ENCODE measurements at regions not wholly inside any gene's neighbourhood (a gene's known extent, or its start where the extent isn't known, plus 50 kb on each side); places are given as distances from the start of the nearest gene placed in this dataset.

DNA sequence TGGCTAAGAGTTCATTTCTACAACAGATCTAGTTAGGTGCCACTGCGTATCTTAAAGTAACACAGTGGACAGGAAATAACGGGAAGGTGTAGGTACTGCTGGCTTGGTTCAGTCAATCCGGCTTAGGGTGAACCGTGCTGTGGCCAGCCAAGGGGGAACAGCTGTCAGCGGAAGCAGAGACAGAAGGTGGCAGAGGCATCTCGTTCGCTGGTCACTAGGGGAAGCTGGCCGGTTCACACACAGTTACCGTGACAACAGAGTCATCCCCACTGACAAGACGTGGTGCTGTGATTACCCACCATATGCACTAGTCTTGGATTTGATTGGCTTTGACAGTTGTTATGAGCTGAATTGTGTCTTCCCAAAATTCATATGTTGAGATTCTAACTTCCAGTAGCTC lies 58.8 kb upstream of the HDAC4 start:
- TF ChIP-seq POLR2A (IDR thresholded peaks at IDR 0.05): no peak
- TF ChIP-seq, protein P1, sequence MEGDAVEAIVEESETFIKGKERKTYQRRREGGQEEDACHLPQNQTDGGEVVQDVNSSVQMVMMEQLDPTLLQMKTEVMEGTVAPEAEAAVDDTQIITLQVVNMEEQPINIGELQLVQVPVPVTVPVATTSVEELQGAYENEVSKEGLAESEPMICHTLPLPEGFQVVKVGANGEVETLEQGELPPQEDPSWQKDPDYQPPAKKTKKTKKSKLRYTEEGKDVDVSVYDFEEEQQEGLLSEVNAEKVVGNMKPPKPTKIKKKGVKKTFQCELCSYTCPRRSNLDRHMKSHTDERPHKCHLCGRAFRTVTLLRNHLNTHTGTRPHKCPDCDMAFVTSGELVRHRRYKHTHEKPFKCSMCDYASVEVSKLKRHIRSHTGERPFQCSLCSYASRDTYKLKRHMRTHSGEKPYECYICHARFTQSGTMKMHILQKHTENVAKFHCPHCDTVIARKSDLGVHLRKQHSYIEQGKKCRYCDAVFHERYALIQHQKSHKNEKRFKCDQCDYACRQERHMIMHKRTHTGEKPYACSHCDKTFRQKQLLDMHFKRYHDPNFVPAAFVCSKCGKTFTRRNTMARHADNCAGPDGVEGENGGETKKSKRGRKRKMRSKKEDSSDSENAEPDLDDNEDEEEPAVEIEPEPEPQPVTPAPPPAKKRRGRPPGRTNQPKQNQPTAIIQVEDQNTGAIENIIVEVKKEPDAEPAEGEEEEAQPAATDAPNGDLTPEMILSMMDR (IDR thresholded peaks at IDR 0.05): no peak
- WGBS, 4 donors: 74 to 80% (median 76%) methylated on average over 10 of the region's 10 CpGs
- Histone ChIP-seq H3K36me3 (no peaks in the 10 kb centered on the region), H3K27me3 (peaks cover 0 to 5% (median 0%) of the 10 kb centered on the region in 9 donors), H3K27ac (no peak overlapping the region), H3K4me3 (no peak overlapping the region), H3K9me3 (peaks cover 0 to 4% (median 0%) of the 10 kb centered on the region in 12 donors), H3K4me1 (peaks cover 0 to 9% (median 0%) of the 10 kb centered on the region in 12 donors)
- DNase-seq: no peak
- no peak for ATAC-seq
- intact Hi-C loops (cut with DNase I): no loop called here

DNA sequence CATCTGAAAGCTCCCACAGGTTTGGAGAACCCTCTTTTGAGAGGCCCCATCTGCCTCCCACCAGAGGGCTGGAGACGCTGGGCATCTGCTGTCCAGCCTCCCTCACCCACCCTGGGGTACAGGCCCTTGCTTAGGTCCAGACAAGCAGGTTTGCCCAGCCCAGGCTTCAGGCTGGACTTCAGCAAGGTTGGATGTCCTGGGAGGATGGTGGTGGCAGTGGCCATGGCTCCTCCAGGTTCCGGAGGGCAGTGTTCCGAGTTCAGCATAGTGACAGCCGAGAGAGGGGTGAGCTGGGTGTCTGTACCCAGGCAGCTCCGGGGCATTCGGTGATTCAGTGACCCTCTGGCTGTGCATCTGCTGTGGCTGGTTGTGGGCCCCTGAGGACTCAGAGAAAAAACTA lies 58.2 kb upstream of the HDAC4 start:
- WGBS, 4 donors: 89 to 100% (median 96%) methylated on average over 6 of the region's 6 CpGs

DNA sequence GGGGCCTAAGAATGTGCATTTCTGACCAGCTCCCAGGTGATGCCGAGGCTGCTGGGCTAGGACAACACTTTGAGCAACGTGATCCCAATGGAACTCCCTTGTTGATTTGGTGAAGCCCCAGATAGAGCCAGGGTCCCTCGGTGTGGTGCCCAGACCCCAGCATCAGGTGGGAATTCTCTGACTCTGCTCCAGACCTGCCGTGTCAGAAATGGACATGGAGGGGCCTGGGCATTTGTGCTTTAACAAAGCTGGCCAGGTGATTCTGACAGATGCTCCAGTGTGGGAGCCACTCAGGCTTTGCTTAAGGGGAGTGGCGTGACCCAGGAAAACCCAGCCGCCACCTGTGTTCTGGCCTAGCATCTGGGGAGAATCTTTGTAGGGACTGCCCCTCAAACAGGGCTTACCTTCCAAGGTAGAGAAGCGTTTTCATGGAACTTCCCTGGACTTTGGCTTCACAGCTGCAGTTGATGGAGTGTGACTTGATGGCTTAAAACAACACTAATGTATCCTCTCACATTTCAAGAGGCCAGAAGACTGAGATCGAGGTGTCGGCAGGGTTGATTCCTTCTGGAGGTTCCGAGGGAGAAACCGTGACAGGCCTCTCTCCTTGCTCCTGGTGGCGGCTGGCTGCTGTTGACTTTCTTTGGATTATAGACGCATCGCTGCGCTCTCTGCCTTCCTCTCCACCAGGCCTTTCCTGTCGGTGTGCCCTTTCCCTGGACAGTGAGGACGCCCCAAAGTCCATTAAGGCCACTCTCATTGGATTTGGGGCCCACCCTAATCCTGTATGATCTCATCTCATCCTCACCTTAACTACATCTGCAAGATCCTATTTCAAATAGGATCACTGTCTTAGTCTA lies 57.0 kb upstream of the HDAC4 start:
- 86 to 94% (median 88%) methylated on average over 14 to 17 of the region's 17 CpGs for WGBS, 4 donors
- intact Hi-C loops (cut with DNase I): no loop called here
- Histone ChIP-seq H3K27ac (no peak overlapping the region), H3K27me3 (peaks cover 0 to 5% (median 0%) of the 10 kb centered on the region in 9 donors), H3K36me3 (no peaks in the 10 kb centered on the region), H3K9me3 (peaks cover 0 to 21% (median 0%) of the 10 kb centered on the region in 12 donors), H3K4me3 (no peak overlapping the region), H3K4me1 (no peaks in the 10 kb centered on the region)
- TF ChIP-seq, protein P1 (IDR thresholded peaks at IDR 0.05): no peak
- TF ChIP-seq POLR2A (IDR thresholded peaks at IDR 0.05): no peak
- DNase-seq: no peak
- ATAC-seq: no peak

More for the DNA sequence above, 58.2 kb upstream of the HDAC4 start:
- intact Hi-C loops (cut with DNase I): no loop called here
- H3K4me3 ChIP-seq: no peak overlapping the region
- H3K9me3 ChIP-seq: peaks cover 0 to 9% (median 0%) of the 10 kb centered on the region in 12 donors
- ATAC-seq: no peak
- peaks cover 0 to 6% (median 0%) of the 10 kb centered on the region in 12 donors for H3K4me1 ChIP-seq
- TF ChIP-seq, protein P1 (IDR thresholded peaks at IDR 0.05): no peak
- no peak for TF ChIP-seq POLR2A (IDR thresholded peaks at IDR 0.05)
- no peaks in the 10 kb centered on the region for H3K36me3 ChIP-seq
- peaks cover 0 to 5% (median 0%) of the 10 kb centered on the region in 9 donors for H3K27me3 ChIP-seq
- H3K27ac ChIP-seq: no peak overlapping the region
- DNase-seq: no peak

DNA sequence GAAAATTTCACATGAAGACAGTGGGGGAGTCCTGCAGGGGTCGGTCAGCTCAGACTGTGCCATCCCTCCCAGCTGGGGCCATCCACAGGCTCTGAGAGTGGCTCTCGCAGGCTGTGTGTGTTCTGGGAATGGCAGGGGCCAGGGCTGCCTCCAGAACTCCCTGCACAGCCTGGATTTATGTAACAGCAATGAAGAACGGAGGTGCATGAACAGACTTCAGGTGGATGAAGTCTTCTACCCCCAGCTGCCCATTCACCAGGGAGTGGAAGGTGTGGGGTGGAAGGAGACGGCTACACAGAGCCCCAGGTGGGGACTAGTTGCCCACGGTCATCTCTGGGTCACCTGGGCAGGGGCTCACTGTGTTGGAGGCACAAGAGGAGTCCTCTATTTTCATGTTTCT lies 56.1 kb upstream of the HDAC4 start:
- Histone ChIP-seq H3K27me3 (peaks cover 0 to 5% (median 0%) of the 10 kb centered on the region in 9 donors), H3K4me3 (no peak overlapping the region), H3K9me3 (peaks cover 0 to 29% (median 8%) of the 10 kb centered on the region in 12 donors), H3K4me1 (no peaks in the 10 kb centered on the region), H3K27ac (no peak overlapping the region), H3K36me3 (no peaks in the 10 kb centered on the region)
- TF ChIP-seq, protein P1 (IDR thresholded peaks at IDR 0.05): no peak
- TF ChIP-seq POLR2A (IDR thresholded peaks at IDR 0.05): no peak
- DNase-seq (no peak), ATAC-seq (no peak)
- WGBS, 4 donors: 72 to 82% (median 79%) methylated on average over 5 of the region's 5 CpGs
- intact Hi-C loops (cut with DNase I): no loop called here
